GM21825 (cell line): ENCODE measurements at regions not wholly inside any gene's neighbourhood (a gene's known extent, or its start where the extent isn't known, plus 50 kb on each side); places are given as distances from the start of the nearest gene placed in this dataset.
"Not testable (repeated sequence)": the region's sequence is repeated elsewhere in the genome, so short reads cannot be mapped to it uniquely, and the experiment has no call there.

Source experiments
- ATAC-seq: cut with Tn5 transposase; IDR thresholded peaks from one replicate; pipeline ENCODE4 v1.9.1; 2021; ENCODE audit warnings: mild to moderate bottlenecking, moderate library complexity; ENCODE audit not compliant: unreplicated experiment

- no peak for ATAC-seq
These were observed 224.8 kb downstream of the ZNF608 start for GRCh38 chr5:124521461-124522230.

GRCh38 chr5:124519396-124519795 is 227.0 kb downstream of the ZNF608 start:
- peak; percentile 83 for ATAC-seq

GRCh38 chr5:124516567-124516966 is 229.9 kb downstream of the ZNF608 start:
- no peak for ATAC-seq

- no peak for ATAC-seq
These were observed 230.8 kb downstream of the ZNF608 start for GRCh38 chr5:124515497-124516245.

- no peak for ATAC-seq
These were observed 231.5 kb downstream of the ZNF608 start for GRCh38 chr5:124514956-124515355.

- no peak for ATAC-seq
These were observed 233.3 kb downstream of the ZNF608 start for GRCh38 chr5:124512952-124513632.

GRCh38 chr5:124512236-124512635 is 234.2 kb downstream of the ZNF608 start:
- no peak for ATAC-seq

GRCh38 chr5:124511791-124512190 is 234.6 kb downstream of the ZNF608 start:
- ATAC-seq = no peak

GRCh38 chr5:124507688-124508087 is 238.8 kb downstream of the ZNF608 start:
- ATAC-seq = no peak

GRCh38 chr5:124504081-124504916 is 242.1 kb downstream of the ZNF608 start:
- ATAC-seq = peak; percentile 97

- no peak for ATAC-seq
These were observed 243.9 kb downstream of the ZNF608 start for GRCh38 chr5:124502551-124502950.

GRCh38 chr5:124499818-124500217 is 246.6 kb downstream of the ZNF608 start:
- ATAC-seq = not testable (repeated sequence)

GRCh38 chr5:124496968-124497367 is 249.5 kb downstream of the ZNF608 start:
- ATAC-seq = not testable (repeated sequence)

- ATAC-seq = no peak
These were observed 251.8 kb downstream of the ZNF608 start for GRCh38 chr5:124494540-124495116.

- ATAC-seq = no peak
These were observed 253.8 kb downstream of the ZNF608 start for GRCh38 chr5:124492444-124493224.

- not testable (repeated sequence) for ATAC-seq
These were observed 256.1 kb downstream of the ZNF608 start for GRCh38 chr5:124490315-124490714.

GRCh38 chr5:124481419-124481818 is 265.0 kb downstream of the ZNF608 start:
- ATAC-seq = no peak

GRCh38 chr5:124480964-124481363 is 265.5 kb downstream of the ZNF608 start:
- ATAC-seq = no peak

GRCh38 chr5:124480022-124480421 is 266.4 kb downstream of the ZNF608 start:
- no peak for ATAC-seq

- no peak for ATAC-seq
These were observed 268.2 kb downstream of the ZNF608 start for GRCh38 chr5:124478264-124478663.
